T-helper 22 cell (primary cell): ENCODE measurements at regions not wholly inside any gene's neighbourhood (a gene's known extent, or its start where the extent isn't known, plus 50 kb on each side); places are given as distances from the start of the nearest gene placed in this dataset.
"Not testable (repeated sequence)": the region's sequence is repeated elsewhere in the genome, so short reads cannot be mapped to it uniquely, and the experiment has no call there.

ENCODE experiments used
- DNase-seq: peaks from one replicate; pipeline ENCODE4 v3.0.0-alpha.2; 2020; ENCODE audit warnings: low read depth

DNA sequence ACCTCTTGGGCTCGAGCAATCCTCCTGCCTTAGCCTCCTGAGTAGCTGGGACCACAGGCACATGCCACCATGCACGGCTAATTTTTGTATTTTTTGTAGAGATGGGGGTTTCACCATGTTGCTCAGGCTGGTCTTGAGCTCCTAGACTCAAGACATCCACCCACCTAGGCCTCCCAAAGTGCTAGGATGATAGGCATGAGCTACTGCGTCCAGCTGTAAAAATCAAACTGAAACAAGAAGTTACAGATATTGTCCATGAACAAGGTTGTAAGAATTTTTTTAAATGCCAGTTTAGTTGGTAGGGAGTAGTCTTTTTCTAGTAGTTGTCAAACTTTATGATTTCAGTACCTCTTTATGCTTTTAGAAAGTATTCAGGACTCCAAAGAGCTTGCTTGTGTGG, 424.4 kb upstream of the PMFBP1 start:
- DNase-seq = no peak

DNA sequence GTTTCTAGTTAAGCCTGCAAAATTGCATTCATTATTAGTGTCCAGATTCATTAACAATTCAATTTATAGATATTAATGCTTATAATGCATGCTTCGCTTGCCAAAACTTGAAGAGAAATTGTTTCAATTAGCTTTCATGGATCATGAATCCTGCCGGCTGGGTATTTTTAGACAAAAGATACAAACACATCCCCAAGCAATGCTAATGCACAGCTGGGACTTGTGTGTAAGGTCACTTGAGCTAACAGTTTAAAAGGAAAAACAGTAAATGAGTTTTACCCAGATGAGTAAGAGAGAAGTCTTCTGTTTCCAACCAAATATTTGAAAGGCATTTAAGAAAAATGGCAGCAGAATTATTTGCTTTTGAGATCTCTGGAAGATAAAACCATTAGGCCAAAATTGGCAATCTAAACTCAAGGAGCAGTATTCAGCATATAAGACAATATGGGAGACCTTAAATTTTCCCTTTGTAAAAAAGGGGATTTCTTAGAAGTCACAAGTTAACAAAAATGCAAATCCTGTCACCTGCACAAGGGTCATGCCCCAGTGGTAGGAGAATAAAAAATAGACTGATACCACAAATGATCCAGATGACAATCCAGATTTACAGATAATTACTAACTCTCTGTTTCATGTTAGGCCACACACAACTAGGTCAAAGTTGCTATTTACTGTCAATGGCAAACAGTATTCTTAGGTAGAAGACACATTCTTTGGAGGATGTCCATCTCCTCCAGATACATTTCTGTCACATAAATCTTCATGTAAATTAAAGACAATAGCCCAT, 418.4 kb upstream of the PMFBP1 start:
- DNase-seq = no peak

DNA sequence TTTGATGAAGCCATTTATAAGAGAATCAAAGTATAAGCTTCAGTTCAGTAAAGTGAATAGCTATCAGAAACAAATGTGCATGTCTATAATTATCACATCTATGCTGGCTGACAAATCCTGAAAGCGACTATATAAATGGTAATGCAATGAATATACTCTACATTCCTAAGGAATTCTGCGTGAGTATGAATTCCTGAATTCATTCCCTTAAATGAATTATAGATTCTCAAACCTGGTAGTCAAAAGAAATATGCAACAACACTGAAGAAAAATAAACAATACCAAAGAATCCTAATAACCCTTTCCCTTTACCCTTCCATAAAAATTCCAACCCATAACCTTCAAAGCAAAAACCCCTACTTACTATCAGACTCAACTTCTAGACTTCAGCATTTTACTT, 416.6 kb upstream of the PMFBP1 start:
- no peak for DNase-seq

DNA sequence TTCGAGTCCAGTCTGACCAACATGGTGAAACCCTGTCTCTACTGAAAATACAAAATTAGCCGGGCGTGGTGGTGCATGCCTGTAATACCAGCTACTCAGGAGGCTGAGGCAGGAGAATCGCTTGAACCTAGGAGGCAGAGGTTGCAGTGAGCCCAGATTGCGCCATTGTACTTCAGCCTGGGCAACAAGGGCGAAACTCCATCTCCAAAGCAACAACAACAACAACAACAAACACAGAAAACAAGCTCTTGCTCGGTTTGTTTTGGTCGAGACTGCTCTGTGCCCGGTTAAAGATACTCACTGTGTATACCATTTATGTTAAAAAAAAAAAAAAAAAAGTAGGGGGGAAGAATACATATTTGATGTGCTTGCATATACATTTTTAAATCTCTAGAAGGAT, 406.1 kb upstream of the PMFBP1 start:
- DNase-seq = not testable (repeated sequence)

DNA sequence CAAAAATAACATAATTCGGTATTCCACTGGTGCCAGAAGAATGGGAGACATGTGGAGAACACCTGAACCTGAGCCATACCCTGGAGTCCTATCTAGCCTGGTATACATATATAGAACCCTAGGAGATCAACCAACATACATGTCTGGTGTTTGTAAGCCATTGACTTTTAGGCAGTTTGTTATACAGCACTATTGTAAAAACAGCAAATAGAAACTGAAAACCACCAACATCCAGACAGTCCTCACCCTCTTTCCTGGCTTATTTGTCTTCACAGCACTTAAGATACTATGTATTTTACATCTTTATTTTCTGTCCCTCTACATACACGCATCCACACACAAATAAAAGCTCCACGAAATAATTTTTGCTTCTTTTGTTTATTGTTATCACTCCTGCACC, 404.2 kb upstream of the PMFBP1 start:
- no peak for DNase-seq

DNA sequence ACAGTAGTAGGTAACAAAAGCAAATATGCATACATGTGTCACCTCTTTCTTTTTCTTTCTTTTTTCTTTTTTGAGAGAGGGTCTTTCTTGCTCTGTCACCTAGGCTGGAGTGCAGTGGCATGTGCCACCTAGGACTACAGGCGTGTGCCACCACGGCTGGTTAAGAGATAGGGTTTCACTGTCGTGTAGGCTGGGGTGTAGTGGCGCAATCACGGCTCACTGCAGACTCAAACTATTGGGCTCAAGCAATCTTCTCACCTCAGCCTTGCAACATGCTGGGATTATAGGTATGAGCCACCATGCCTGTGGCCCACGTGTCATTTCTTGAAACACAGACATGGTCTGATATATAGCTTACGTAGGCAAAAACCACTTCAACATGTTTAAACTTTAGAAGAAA, 397.7 kb upstream of the PMFBP1 start:
- DNase-seq = no peak

DNA sequence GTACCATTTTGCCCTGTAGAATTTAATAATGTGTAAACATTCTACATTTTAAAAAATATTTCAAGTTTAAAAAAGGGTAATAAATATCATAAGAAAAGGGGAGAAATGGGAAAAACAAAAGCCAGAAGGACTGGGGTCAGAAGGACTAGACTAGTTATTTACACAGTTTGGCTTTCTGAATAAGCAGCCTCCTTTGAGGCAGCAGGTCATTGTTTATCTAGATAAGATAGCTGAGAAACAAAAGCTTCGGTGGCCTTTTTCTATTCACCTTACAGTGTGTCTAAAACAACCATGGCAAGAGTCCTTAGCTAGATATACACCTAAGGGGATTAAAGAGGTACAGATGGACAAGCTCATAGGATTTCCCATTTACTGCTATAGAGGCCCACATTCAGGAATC, 396.5 kb upstream of the PMFBP1 start:
- DNase-seq = no peak

DNA sequence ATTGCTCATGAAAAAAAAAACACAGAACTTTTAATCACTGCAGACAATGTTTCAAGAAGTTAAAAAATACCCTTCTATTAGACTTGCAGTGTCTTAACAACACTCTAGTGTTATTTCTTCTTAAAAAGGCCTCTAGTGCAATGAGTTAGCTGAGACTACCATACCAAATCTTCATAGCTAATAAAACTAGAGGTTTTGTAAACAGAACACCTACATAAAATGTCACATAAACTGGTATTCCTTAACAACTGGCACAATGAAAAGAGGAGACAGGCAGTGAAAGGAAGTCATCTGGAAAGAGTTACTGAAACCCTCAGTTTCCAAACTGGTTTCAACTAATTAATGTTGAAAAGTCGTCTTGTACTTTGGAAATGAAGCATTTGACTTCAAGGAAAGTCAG, 394.2 kb upstream of the PMFBP1 start:
- DNase-seq = no peak

DNA sequence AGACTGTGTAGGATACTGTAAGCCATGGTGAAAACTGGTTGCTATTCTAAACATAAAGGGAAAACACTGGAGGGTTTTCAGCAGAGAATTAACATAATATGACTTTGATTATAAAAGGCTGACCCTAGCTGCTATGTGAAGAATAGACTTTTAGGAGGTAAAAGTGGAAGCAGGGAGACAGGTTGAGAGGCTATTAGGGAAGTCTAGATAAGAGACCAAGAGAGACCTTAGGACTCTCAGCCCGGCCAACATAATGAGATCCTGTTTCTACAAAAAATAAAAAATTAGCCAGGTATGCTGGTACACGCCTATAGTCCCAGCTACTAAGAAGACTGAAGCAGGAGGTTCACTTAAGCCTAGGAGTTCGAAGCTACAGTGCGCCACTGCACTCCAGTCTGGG, 393.2 kb upstream of the PMFBP1 start:
- no peak for DNase-seq

DNA sequence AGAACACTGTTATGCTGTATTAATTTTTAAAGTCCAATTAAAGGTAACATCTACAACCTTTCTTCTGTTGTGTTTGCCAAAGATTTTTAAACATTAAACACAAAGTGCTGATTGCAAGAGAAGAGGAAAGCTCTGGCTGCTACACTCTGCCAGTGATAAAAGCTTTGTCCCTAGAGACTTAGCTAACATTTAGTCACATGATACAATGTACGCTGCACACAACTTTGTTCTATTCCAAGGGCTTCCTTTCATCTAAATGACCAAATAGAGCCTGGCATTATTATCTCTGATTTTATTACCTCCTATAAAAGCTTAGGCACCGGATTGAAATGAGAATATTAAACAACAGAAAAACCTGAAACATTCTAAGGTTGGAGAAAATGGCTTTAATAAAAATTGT, 388.7 kb upstream of the PMFBP1 start:
- no peak for DNase-seq

DNA sequence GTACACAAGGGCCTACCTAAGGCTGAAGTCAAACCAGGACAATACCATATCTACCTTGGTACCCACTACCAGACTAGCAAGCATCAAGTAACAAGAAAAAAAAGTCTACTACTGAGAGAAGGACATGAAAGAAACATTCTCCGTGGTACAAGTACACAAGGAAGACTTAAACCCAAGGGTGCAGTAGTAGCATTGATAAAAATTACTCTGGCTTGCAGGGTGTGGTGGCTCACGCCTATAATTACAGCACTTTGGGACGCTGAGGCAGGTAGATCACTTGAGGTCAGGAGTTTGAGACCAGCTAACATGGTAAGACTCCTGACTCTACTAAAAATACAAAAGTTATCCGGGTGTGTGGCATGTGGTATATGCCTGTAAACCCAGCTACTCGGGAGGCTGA, 386.5 kb upstream of the PMFBP1 start:
- DNase-seq = no peak

DNA sequence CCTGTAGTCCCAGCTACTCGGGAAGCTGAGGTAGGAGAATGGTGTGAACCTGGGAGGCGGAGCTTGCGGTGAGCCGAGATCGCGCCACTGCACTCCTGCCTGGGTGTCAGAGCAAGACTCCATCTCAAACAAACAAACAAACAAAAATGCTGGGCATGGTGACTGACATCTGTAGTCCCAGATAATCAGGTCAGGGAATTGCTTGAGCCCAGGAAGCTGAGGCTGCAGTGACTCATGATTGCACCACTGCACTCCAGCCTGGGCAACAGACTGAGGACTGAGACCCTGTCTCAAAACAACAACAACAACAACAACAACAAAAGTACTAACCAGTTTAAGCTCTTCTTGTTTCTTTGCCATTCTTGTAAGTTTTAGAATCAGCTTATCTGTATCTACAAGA, 383.0 kb upstream of the PMFBP1 start:
- no peak for DNase-seq

DNA sequence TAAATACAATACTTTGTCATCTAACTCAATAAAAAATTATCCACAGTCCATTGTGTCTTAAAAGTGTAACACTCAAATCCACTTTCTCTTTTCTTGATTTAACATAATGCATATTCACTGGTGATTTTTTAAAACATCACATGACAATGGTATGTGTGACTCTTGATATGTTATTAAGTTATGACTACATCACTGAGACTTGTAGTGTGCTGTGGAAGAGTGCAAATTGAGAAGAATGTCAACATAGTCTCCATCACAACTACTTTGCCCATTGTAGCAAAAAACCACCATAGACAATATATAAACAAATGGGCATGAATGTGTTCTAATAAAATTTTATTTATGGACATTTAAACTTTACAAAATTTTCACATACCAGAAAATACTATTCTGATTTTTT, 380.7 kb upstream of the PMFBP1 start:
- DNase-seq = no peak

DNA sequence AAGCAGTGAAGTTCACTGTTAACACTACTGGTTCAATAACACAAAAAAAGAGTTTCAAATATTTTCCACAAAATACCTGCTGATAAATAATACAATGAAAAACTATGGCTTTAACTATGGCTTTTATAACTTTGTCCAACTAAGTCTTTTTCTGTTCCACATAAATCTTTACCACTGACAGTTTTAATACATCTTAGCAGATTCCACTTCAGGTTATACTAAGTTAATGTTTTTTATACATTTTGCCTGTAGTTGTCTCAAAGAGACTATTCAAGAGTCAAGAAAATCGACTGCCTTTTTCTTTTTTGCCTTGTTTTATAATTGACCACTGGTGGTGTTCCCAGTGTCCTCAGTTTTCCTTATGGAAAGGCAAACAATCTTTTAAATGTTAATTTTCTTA, 379.7 kb upstream of the PMFBP1 start:
- DNase-seq = no peak

DNA sequence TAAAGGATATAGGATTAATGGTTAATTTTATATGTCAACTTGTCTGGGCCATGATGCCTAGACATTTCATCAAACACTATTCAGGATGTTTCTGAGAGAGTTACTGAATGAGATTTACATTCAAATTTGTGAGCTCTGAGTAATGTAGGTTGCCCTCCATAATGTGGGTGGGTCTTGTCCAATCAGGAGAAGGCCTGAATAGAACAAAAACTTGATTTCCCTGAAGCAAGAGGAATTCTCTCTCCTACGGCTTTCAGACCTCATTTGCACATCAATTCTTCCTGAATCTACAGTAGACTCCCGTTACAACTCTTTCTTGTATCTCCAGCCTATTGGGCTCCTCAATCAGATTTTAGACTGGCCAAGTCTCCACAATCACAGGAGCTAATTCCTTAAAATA, 377.9 kb upstream of the PMFBP1 start:
- DNase-seq = no peak

DNA sequence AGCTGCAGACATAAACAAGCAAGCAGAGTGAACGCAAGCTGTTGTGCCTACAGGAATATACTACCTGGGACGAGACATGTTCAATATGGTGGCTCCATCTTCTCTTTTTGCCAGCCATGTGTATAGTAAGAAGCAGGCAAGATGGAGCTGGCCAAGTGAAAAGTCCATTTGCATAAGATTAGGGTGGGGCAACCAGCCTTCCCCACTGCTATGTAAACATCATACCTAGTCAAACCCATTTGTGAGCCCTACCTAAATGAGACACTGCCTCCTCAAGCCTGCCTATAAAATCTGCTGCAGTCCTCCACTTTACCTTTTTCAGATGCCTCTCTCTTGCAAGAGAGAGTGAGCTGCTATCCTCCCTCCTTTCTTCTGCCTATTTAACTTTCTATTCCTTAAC, 370.1 kb upstream of the PMFBP1 start:
- no peak for DNase-seq

DNA sequence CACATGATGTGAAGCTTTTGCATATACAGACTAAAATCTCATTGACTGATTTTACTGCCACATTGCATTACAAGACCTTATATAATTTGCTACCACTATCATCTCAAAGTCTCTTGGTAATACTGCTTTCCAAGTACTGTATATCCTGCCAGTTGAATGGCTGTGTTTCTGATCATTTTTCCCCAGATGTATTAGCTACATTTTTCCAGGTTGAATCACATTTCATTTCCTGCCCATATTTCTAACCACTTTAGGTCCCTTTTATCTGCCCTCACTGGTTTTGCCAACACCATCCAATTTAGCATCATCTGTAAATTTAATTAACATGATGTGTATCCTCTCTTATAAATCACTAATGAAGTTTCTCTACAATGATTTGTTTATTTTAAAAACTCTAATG, 365.7 kb upstream of the PMFBP1 start:
- no peak for DNase-seq

DNA sequence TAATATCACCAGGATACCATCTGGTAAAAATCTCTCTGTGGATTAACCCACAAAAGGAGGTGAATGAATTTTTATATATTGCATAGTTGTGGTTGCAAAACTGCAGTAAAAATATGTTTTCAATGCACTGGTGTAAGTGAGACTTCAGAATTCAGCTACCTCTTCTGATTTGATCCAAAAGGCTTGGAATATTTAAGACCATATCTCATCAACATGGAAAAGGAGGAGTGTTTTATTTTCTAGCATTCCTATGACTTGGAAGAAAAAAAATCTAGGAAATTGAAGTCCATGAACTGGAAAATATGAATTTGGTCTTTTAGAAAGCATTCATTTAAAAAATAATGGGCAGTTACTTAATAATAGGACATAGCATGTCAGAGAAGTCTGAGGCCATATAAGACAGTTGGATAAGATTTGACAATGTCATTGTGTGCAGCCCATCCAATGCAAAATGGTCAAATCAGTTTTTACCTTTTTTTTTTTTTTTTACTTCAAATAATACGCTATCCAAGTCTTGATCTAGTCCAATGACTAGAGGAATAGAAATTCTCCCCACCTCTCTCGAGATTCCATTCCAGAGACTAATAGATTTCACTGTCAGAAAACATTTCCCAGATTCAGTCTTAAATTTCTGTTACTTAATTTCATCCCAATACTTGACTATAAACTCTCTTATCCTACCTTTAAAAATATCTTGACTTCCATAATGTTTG, 364.9 kb upstream of the PMFBP1 start:
- no peak for DNase-seq

DNA sequence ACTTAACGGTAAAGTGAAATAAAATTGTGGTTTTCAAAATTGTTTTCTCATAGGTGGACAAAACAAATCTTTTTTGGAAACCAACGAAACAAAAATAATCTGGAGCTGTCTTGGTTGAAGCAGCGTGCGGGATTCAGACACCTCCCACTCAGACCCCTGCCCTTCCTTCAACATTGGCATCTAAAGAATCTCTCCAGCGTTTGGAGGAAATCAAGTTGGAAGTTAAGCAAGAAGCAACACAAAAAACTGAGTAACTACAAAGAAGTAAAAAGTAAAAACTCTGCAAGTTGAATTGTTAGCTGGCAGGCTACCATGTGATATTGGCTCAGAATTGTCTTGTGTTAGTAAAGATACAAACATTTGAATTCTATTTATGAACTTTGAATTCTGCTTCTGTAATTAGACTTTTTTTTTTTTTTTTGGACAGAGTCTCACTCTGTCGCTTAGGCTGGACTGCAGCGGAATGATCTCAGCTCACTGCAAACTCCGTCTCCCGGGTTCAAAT, 361.0 kb upstream of the PMFBP1 start:
- no peak for DNase-seq

DNA sequence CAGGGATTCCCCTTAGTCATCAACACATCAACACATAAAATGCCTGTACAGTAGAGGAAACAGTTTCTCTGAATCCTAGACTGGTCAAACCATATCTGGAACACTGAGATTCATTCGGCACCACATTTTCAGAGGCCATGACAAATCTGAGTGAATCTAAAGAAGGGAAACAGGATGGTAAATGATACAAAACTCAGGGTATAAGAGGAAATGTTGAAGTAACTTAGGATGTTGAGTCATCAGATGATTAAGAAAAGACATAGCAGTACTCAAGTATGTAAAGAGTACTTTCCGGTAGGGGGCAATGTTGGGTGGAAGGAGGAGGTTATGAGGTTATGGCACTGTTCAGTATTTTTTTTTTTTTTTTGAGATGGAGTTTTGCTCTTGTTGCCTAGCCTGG, 358.5 kb upstream of the PMFBP1 start:
- DNase-seq = no peak

DNA sequence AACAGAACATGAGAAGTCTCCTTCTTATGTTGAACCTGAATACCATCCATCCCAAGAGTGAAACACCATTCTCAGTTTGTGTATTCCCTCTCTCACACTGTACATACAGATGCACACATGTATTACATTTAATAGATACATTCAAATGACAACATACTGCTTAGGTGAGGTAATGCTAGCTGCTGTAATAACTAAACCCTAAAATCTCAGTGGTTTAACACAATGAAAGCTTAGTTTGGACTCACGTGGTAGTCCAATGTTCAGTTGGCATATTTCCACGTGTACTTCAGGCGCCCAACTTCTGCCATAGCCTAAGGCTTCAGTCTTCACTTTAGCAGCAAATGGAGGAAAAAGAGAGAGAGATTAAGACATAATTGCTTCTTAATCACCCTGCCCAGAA, 351.1 kb upstream of the PMFBP1 start:
- DNase-seq = no peak

DNA sequence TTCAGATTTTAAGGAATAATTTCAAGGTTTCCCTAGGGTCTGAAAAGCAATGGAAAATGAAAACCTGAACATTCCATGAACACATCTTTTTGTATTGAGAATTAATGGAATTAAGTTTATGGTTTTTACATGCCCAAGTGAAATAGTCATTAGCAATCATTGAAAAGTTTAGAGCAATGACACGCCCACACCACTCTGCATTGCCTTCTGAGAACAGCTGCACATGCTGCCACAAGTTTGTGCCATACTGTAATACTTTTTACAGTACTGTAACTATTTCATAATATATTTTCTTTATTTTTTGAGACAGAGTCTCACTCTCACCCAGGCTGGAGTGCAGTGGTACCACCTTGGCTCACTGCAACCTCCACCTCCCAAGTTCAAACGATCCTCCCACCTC, 345.2 kb upstream of the PMFBP1 start:
- no peak for DNase-seq

DNA sequence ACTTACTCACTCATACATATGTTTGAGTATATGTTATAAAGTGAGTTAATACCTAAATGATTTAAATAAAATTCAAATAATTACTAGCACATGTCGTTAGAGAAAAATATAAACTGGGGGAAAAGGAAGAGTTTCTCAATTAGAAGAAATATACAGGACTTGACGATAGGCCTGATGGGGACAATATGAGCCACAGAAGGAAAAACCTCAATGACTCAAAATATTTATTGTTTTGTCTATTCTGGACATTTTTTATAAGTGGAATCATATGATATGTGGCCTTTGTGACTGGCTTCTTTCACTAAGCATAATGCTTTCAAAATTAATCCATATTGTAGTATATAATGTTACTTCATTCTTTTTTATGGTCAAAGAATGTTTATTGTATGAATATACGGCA, 339.2 kb upstream of the PMFBP1 start:
- DNase-seq = no peak

DNA sequence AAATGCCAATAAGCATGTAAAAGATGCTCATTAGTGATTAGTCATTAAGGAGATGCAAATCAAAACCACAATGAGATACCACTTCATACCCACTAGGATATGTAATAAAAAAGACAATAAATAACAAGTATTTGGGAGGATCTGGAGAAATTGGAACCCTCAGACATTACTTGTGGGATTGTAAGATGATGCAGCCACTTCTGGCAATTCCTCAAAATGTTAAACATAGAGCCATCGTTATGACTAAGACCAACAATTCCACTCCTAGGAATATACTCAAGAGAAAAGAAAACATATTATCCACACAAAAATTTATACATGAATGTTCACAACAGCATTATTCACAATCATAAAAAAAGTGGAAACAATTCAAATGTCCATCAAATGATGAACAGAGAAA, 336.2 kb upstream of the PMFBP1 start:
- DNase-seq = no peak
